ENCODE measurements at regions not wholly inside any gene's neighbourhood (a gene's known extent, or its start where the extent isn't known, plus 50 kb on each side); places are given as distances from the start of the nearest gene placed in this dataset.

GRCh38 chr7:49322476-49322875, 398.1 kb downstream of the CDC14C start:
- no peak for TF ChIP-seq CTCF (conservative IDR thresholded peaks at IDR 0.05; ENCODE audit: low read depth, low read length)

DNA sequence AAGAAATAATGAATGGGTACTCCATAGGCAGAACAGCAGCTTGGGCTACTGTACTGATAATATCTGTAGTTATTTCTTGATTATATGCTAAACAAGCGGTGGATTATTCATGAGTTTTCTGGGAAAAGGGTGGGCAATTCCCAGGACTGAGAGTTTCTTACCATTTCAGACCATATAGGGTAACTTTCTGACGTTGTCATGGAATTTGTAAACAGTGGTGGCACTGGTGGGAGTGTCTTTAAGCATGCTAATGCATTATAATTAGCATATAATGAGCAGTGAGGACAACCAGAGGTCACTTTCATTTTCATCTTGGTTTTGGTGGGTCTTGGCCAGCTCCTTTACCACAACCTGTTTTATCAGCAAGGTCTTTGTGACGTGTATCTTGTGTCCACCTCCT, 399.7 kb downstream of the CDC14C start:
- DNase-seq (ENCODE audit: low read depth): no peak
- no peak overlapping the region for H3K4me3 ChIP-seq (ENCODE audit: low read depth, low read length)
- TF ChIP-seq CTCF (conservative IDR thresholded peaks at IDR 0.05; ENCODE audit: low read depth, low read length): no peak

More at GRCh38 chr7:49322476-49322875, 398.1 kb downstream of the CDC14C start:
- no peak for DNase-seq (ENCODE audit: low read depth)
- no peak overlapping the region for H3K4me3 ChIP-seq (ENCODE audit: low read depth, low read length)

DNA sequence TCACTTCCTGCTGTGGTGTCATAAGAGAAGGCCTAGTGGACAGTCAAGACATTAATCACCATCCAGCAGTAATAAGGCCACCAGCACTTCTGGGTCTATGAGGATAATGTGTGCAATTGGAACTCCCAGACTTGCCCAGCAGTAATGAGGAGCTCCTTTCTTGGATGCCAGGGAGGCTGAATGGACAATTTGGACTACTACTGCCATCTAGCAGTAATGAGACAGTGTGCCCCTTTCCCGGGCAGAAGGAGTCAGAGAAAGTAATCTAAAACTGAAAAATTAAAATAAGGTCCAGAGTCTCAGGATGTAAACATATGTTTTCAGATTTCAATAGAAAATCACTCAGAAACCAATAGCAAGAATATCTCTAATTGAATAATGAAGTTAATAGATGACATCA, 400.4 kb downstream of the CDC14C start:
- no peak overlapping the region for H3K4me3 ChIP-seq (ENCODE audit: low read depth, low read length)
- no peak for DNase-seq (ENCODE audit: low read depth)
- peak; percentile 59 for TF ChIP-seq CTCF (conservative IDR thresholded peaks at IDR 0.05; ENCODE audit: low read depth, low read length)

DNA sequence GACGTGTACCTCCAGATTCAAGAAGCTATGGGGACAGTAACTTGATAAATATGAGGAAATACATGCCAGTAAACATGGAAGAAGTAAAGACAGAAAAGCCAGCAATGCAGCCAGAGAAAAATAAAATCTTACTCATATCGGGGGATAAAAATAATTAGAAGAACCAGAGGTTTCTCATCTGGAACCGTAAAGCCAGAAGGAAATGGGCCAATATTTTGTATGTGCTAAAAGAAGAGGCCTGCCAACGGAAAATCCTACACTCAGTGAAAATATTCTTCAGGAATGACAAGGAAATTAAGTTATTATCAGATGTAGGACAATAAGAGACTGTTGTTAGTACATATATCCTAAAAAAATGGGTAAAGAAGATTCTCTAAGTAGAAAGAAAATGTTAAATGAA, 401.2 kb downstream of the CDC14C start:
- no peak for TF ChIP-seq CTCF (conservative IDR thresholded peaks at IDR 0.05; ENCODE audit: low read depth, low read length)
- H3K4me3 ChIP-seq (ENCODE audit: low read depth, low read length): no peak overlapping the region
- no peak for DNase-seq (ENCODE audit: low read depth)

- no peak overlapping the region for H3K4me3 ChIP-seq (ENCODE audit: low read depth, low read length)
- no peak for TF ChIP-seq CTCF (conservative IDR thresholded peaks at IDR 0.05; ENCODE audit: low read depth, low read length)
- DNase-seq (ENCODE audit: low read depth): no peak
Measured at GRCh38 chr7:49327155-49327554, 402.8 kb downstream of the CDC14C start.

DNA sequence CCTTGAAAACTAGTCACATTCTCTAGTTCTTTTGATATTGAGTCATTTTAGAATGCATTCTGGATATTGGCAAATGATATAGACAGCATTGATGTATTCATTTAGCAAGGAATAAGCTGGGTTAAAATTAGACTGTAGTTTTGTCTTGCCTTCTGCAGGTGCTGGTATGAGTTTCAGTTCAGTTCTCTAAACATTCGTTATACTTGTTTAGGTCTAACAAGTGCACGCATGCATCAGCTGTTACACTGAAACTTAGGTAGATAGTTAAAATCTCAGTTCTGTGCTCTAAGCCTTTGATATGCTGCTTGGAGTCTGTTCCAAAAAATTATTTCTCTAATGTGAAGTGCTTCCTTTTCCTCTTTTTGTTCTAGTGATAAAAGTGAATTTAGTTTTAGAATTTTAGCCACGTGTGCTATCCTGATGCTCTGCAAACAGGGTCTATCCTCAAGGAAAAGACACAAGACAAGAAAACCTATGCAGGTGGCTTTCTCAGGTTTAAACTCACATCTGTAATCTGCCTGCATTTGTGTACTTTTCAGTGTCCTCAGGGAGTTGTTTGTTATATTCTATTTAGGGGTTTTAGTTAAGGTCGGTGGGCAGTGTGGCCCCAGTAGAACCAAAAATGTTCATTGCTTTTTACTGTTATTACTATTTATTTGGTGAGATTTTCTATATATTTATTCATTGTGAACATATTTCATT, 409.0 kb downstream of the CDC14C start:
- no peak for DNase-seq (ENCODE audit: low read depth)
- TF ChIP-seq CTCF (conservative IDR thresholded peaks at IDR 0.05; ENCODE audit: low read depth, low read length): no peak
- H3K4me3 ChIP-seq (ENCODE audit: low read depth, low read length): no peak overlapping the region

GRCh38 chr7:49341849-49342248, 417.5 kb downstream of the CDC14C start:
- no peak overlapping the region for H3K4me3 ChIP-seq (ENCODE audit: low read depth, low read length)
- TF ChIP-seq CTCF (conservative IDR thresholded peaks at IDR 0.05; ENCODE audit: low read depth, low read length): no peak
- DNase-seq (ENCODE audit: low read depth): no peak

Data from epithelial cell of proximal tubule (primary cell).